ENCODE measurements at regions not wholly inside any gene's neighbourhood (a gene's known extent, or its start where the extent isn't known, plus 50 kb on each side); places are given as distances from the start of the nearest gene placed in this dataset.

DNA sequence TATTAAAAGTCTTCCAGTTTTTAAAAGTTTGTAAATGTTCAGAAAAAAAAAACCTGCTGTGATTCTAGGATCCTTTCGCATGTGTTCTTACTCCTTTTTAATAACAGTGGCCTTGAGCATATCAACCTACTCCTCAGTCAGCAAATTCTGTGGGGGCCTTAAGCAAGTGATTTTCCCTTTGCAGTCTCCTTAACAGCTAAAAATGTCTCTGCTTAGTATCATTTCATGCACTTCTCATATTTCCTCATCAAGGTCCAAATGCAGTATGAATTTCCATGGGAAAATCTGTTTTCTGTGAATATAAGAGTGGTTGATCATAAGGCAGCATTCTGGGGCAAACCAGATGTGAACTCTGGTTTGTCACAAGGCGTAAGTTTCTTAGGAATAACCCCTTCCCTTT is 2175.1 kb upstream of the PIK3C3 start:
- TF ChIP-seq, protein P1, sequence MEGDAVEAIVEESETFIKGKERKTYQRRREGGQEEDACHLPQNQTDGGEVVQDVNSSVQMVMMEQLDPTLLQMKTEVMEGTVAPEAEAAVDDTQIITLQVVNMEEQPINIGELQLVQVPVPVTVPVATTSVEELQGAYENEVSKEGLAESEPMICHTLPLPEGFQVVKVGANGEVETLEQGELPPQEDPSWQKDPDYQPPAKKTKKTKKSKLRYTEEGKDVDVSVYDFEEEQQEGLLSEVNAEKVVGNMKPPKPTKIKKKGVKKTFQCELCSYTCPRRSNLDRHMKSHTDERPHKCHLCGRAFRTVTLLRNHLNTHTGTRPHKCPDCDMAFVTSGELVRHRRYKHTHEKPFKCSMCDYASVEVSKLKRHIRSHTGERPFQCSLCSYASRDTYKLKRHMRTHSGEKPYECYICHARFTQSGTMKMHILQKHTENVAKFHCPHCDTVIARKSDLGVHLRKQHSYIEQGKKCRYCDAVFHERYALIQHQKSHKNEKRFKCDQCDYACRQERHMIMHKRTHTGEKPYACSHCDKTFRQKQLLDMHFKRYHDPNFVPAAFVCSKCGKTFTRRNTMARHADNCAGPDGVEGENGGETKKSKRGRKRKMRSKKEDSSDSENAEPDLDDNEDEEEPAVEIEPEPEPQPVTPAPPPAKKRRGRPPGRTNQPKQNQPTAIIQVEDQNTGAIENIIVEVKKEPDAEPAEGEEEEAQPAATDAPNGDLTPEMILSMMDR (conservative IDR thresholded peaks at IDR 0.05 in 1 of 2, IDR thresholded peaks at IDR 0.05 in 1 of 2; ENCODE audit: extremely low read depth in 1 of 2, insufficient read depth in 1 of 2, low read depth in 1 of 2, low read length in 2 of 2), result no peak
- no peak for TF ChIP-seq EZH2 (IDR thresholded peaks at IDR 0.05; ENCODE audit: borderline replicate concordance, low read length)
